HepG2 (cell line): ENCODE measurements at regions not wholly inside any gene's neighbourhood (a gene's known extent, or its start where the extent isn't known, plus 50 kb on each side); places are given as distances from the start of the nearest gene placed in this dataset.

Source experiments
- ARID3A ChIP-seq: IDR thresholded peaks from 2 replicates; pipeline ENCODE4 v1.6.1; 2012; ENCODE audit warnings: low read depth, low read length, improper control_type of control experiment
- CCAR2 ChIP-seq: fragments of 200-400 bp; formaldehyde crosslinking; optimal IDR thresholded peaks from 2 replicates; pipeline ENCODE3; 2018; ENCODE audit warnings: low read depth, mild to moderate bottlenecking, low read length, moderate library complexity
- CSRNP1 ChIP-seq: sonication (generic); formaldehyde crosslinking; IDR thresholded peaks from 2 replicates; pipeline ENCODE4 v1.8.1; 2023; ENCODE audit warnings: mild to moderate bottlenecking, missing genetic modification reagents
- ETV6 ChIP-seq: sonication (generic); formaldehyde crosslinking; conservative IDR thresholded peaks from 2 replicates; pipeline ENCODE4 v1.4.0; 2020; ENCODE audit warnings: missing genetic modification reagents
- FOSL1 ChIP-seq: sonication (generic); formaldehyde crosslinking; IDR thresholded peaks from 2 replicates; pipeline ENCODE4 v1.9.0; 2021; ENCODE audit warnings: missing genetic modification reagents, borderline replicate concordance
- HOMEZ ChIP-seq: IDR thresholded peaks from 2 replicates; pipeline ENCODE4 v1.6.1; 2016; ENCODE audit warnings: low read depth
- KDM3A ChIP-seq: IDR thresholded peaks from 2 replicates; pipeline ENCODE4 v1.6.1; 2018; ENCODE audit warnings: low read depth, missing compliant biosample characterization
- KDM4B ChIP-seq: sonication (generic); formaldehyde crosslinking; IDR thresholded peaks from 2 replicates; pipeline ENCODE4 v1.4.0; 2020; ENCODE audit warnings: missing genetic modification reagents
- KDM6A ChIP-seq: IDR thresholded peaks from 2 replicates; pipeline ENCODE4 v1.6.1; 2016; ENCODE audit warnings: low read depth
- PAWR ChIP-seq: sonication (generic); formaldehyde crosslinking; IDR thresholded peaks from 2 replicates; pipeline ENCODE4 v1.4.0; 2020; ENCODE audit warnings: missing genetic modification reagents, mild to moderate bottlenecking, borderline replicate concordance
- PAXIP1 ChIP-seq: sonication (generic); formaldehyde crosslinking; conservative IDR thresholded peaks from 2 replicates; pipeline ENCODE4 v1.4.0; 2020; ENCODE audit warnings: mild to moderate bottlenecking, missing genetic modification reagents, moderate library complexity
- PLRG1 ChIP-seq: fragments of 450-650 bp; conservative IDR thresholded peaks from 2 replicates; pipeline ENCODE4 v1.6.1; 2016
- SMAD3 ChIP-seq: sonication (generic); formaldehyde crosslinking; IDR thresholded peaks from 2 replicates; pipeline ENCODE4 v1.4.0; 2020; ENCODE audit warnings: missing genetic modification reagents
- TEAD3 ChIP-seq: optimal IDR thresholded peaks from 2 replicates; pipeline ENCODE3; 2016; ENCODE audit warnings: borderline replicate concordance
- TFE3 ChIP-seq: IDR thresholded peaks from 2 replicates; pipeline ENCODE4 v1.6.1; 2016
- ZBTB7B ChIP-seq: sonication (generic); formaldehyde crosslinking; IDR thresholded peaks from 2 replicates; pipeline ENCODE4 v1.4.0; 2020; ENCODE audit warnings: missing genetic modification reagents
- ZFP36L2 ChIP-seq: sonication (generic); formaldehyde crosslinking; IDR thresholded peaks from 2 replicates; pipeline ENCODE4 v1.4.0; 2020; ENCODE audit warnings: missing genetic modification reagents
- ZFX ChIP-seq: sonication (generic); formaldehyde crosslinking; IDR thresholded peaks from 2 replicates; pipeline ENCODE4 v1.4.0; 2020; ENCODE audit warnings: mild to moderate bottlenecking, low read depth, missing genetic modification reagents, moderate library complexity
- ZNF329 ChIP-seq: sonication (generic); formaldehyde crosslinking; IDR thresholded peaks from 2 replicates; pipeline ENCODE4 v1.9.0; 2021; ENCODE audit warnings: low read depth, mild to moderate bottlenecking, missing genetic modification reagents
- ZNF335 ChIP-seq: sonication (generic); formaldehyde crosslinking; IDR thresholded peaks from 2 replicates; pipeline ENCODE4 v1.4.0; 2020; ENCODE audit warnings: missing genetic modification reagents
- ZNF543 ChIP-seq: sonication (generic); formaldehyde crosslinking; IDR thresholded peaks from 2 replicates; pipeline ENCODE4 v1.4.0; 2020; ENCODE audit warnings: mild to moderate bottlenecking, missing genetic modification reagents

GRCh38 chr2:224145751-224146355, 106.8 kb upstream of the SERPINE2 start (continued):
- TF ChIP-seq PAWR (CRISPR knock-in tag) = no peak
- TF ChIP-seq HOMEZ (CRISPR knock-in tag) = peak; percentile 98
- no peak; the same call in 1 of the 2 replicates for TF ChIP-seq PAXIP1 (CRISPR knock-in tag)
- TF ChIP-seq KDM6A (CRISPR knock-in tag) = no peak; the same call in 1 of the 2 replicates
- TF ChIP-seq ZNF543 = no peak
- peak; percentile 94 for TF ChIP-seq FOSL1 (CRISPR knock-in tag)
- TF ChIP-seq ZFX (CRISPR knock-in tag) = peak; percentile 52; the same call in 1 of the 2 replicates
- no peak for TF ChIP-seq PLRG1
- TF ChIP-seq TFE3 (CRISPR knock-in tag) = peak; percentile 97
- peak; percentile 97 for TF ChIP-seq ARID3A
- 0 out of 2 replicates have a peak, but pooled peaks have one; percentile 12 for TF ChIP-seq ZBTB7B (CRISPR knock-in tag)
- no peak for TF ChIP-seq CCAR2
- TF ChIP-seq TEAD3 (CRISPR knock-in tag) = peak; percentile 96
- no peak; the same call in 1 of the 2 replicates for TF ChIP-seq SMAD3
- TF ChIP-seq ZFP36L2 (CRISPR knock-in tag) = 0 out of 2 replicates have a peak, but pooled peaks have one; percentile 6
- TF ChIP-seq ETV6 (CRISPR knock-in tag) = no peak
- TF ChIP-seq ZNF329 (CRISPR knock-in tag) = no peak
- TF ChIP-seq CSRNP1 (CRISPR knock-in tag) = no peak
- TF ChIP-seq ZNF335 (CRISPR knock-in tag) = no peak
- peak; percentile 38; the same call in 1 of the 2 replicates for TF ChIP-seq KDM4B (CRISPR knock-in tag)
- TF ChIP-seq KDM3A (CRISPR knock-in tag) = no peak; the same call in 1 of the 2 replicates
